Stomach (tissue), 4 donors: ENCODE measurements at regions not wholly inside any gene's neighbourhood (a gene's known extent, or its start where the extent isn't known, plus 50 kb on each side); places are given as distances from the start of the nearest gene placed in this dataset.

ENCODE experiments used
- CTCF ChIP-seq, 7 experiments: fragments of 450-650 bp in 4 of 7; fragments of 200-600 bp in 3 of 7; sonication (generic) in 3 of 7; IDR thresholded peaks; one replicate each; pipeline ENCODE4 v1.5.1; 2016 to 2019; ENCODE audit warnings: antibody characterized with exemption in 7 of 7, control low read depth in 2 of 7, mild to moderate bottlenecking in 1 of 7
- POLR2AphosphoS5 ChIP-seq, 3 donors: sonication (generic); formaldehyde crosslinking; IDR thresholded peaks; one replicate each; pipeline ENCODE4 v1.6.1; 2016; ENCODE audit warnings: antibody characterized with exemption in 3 of 3

- TF ChIP-seq CTCF (IDR thresholded peaks at IDR 0.05) (no peak), POLR2AphosphoS5 (IDR thresholded peaks at IDR 0.05) (no peak)
These were observed 85.8 kb downstream of the SLC25A47 start for GRCh38 chr14:100409003-100409360.
